Calu3 (cell line): ENCODE measurements at regions not wholly inside any gene's neighbourhood (a gene's known extent, or its start where the extent isn't known, plus 50 kb on each side); places are given as distances from the start of the nearest gene placed in this dataset.

Experiments used
- BruUV-seq: library from RNA; stranded (reverse); fragments of 400-500 nt; replicated peaks from 2 replicates; lab custom pipeline; 2021; lab: Mats Ljungman, UMichigan
- CTCF ChIA-PET: fragments of 300-600 bp; sonication (Branson Sonifier 250); formaldehyde crosslinking; loops from one replicate; lab custom pipeline; 2022; ENCODE audit warnings: antibody characterized with exemption; lab: Charles Lee
- DNase-seq: peaks from one replicate; pipeline ENCODE4 v3.0.0; 2022
- H3K27ac Mint-ChIP-seq: one replicate; pipeline ENCODE4 v1.8.0; 2022; ENCODE audit warnings: mixed read lengths; ENCODE audit not compliant: unreplicated experiment
- H3K27me3 Mint-ChIP-seq: one replicate; pipeline ENCODE4 v1.8.0; 2022; ENCODE audit warnings: mixed read lengths; ENCODE audit not compliant: unreplicated experiment
- H3K36me3 Mint-ChIP-seq: one replicate; pipeline ENCODE4 v1.8.0; 2022; ENCODE audit warnings: mild to moderate bottlenecking, moderate library complexity, mixed read lengths; ENCODE audit not compliant: insufficient read depth, unreplicated experiment
- H3K4me1 Mint-ChIP-seq: one replicate; pipeline ENCODE4 v1.8.0; 2022; ENCODE audit warnings: mild to moderate bottlenecking, low read depth, mixed read lengths; ENCODE audit not compliant: unreplicated experiment
- H3K4me3 Mint-ChIP-seq: one replicate; pipeline ENCODE4 v1.8.0; 2022; ENCODE audit warnings: mild to moderate bottlenecking, low read depth, moderate library complexity, mixed read lengths; ENCODE audit not compliant: unreplicated experiment
- H3K9me3 Mint-ChIP-seq: one replicate; pipeline ENCODE4 v1.8.0; 2022; ENCODE audit warnings: low read depth, mixed read lengths; ENCODE audit not compliant: unreplicated experiment
- intact Hi-C: fragments of 100-400 bp; cut with micrococcal nuclease; formaldehyde crosslinking; loops from one replicate; pipeline ENCODE4 v1.10.0; 2022; ENCODE audit not compliant: unreplicated experiment
- TF ChIP-seq, protein P1 (sequence below): fragments of 200-600 bp; IDR thresholded peaks from one replicate; pipeline ENCODE4 v1.8.0; 2022; ENCODE audit warnings: antibody characterized with exemption; ENCODE audit not compliant: unreplicated experiment

GRCh38 chr7:31411416-31411815 is 70.9 kb upstream of the NEUROD6 start:
- Mint-ChIP-seq H3K27ac (no peak overlapping the region), H3K36me3 (peaks cover 4% of the 10 kb centered on the region), H3K4me3 (no peak overlapping the region), H3K4me1 (peaks cover 28% of the 10 kb centered on the region), H3K27me3 (no peaks in the 10 kb centered on the region), H3K9me3 (no peaks in the 10 kb centered on the region)
- CTCF ChIA-PET: no interaction called here
- TF ChIP-seq, protein P1, sequence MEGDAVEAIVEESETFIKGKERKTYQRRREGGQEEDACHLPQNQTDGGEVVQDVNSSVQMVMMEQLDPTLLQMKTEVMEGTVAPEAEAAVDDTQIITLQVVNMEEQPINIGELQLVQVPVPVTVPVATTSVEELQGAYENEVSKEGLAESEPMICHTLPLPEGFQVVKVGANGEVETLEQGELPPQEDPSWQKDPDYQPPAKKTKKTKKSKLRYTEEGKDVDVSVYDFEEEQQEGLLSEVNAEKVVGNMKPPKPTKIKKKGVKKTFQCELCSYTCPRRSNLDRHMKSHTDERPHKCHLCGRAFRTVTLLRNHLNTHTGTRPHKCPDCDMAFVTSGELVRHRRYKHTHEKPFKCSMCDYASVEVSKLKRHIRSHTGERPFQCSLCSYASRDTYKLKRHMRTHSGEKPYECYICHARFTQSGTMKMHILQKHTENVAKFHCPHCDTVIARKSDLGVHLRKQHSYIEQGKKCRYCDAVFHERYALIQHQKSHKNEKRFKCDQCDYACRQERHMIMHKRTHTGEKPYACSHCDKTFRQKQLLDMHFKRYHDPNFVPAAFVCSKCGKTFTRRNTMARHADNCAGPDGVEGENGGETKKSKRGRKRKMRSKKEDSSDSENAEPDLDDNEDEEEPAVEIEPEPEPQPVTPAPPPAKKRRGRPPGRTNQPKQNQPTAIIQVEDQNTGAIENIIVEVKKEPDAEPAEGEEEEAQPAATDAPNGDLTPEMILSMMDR: no peak
- DNase-seq: no peak
- intact Hi-C loops: no loop called here
- BruUV-seq: no TSS peak

DNA sequence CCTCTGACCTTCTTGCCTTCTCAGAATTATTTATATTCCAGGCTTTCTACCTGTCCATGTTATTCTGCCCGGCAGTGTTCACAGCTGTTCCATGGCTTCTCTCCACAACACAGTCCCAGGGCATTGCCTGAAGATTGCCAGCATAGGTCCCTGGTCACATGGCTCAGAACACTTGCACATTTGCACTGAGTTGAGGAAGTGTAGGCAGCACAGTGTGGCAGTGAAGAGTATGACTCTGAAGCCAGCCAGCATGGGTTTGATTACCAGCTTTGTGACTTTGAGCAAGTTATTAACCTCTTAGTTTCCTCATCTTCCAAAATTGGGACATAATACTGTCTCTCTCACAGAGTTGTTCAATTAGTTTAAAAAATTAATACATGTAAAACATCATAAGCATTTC is 73.2 kb upstream of the NEUROD6 start:
- peaks cover 17% of the 10 kb centered on the region for H3K4me1 Mint-ChIP-seq
- H3K4me3 Mint-ChIP-seq: no peak overlapping the region
- H3K27me3 Mint-ChIP-seq: no peaks in the 10 kb centered on the region
- DNase-seq: no peak
- H3K36me3 Mint-ChIP-seq: peaks cover 4% of the 10 kb centered on the region
- CTCF ChIA-PET: no interaction called here
- no peak overlapping the region for H3K27ac Mint-ChIP-seq
- H3K9me3 Mint-ChIP-seq: no peaks in the 10 kb centered on the region
- intact Hi-C loops: no loop called here
- TF ChIP-seq, protein P1: no peak
- no TSS peak for BruUV-seq

GRCh38 chr7:31416381-31416870 is 75.9 kb upstream of the NEUROD6 start:
- CTCF ChIA-PET: no interaction called here
- no TSS peak for BruUV-seq
- H3K9me3 Mint-ChIP-seq: no peaks in the 10 kb centered on the region
- DNase-seq: no peak
- TF ChIP-seq, protein P1: no peak
- H3K27me3 Mint-ChIP-seq: no peaks in the 10 kb centered on the region
- H3K4me1 Mint-ChIP-seq: no peaks in the 10 kb centered on the region
- intact Hi-C loops: no loop called here
- H3K27ac Mint-ChIP-seq: no peak overlapping the region
- H3K4me3 Mint-ChIP-seq: no peak overlapping the region
- no peaks in the 10 kb centered on the region for H3K36me3 Mint-ChIP-seq

- TF ChIP-seq, protein P1: no peak
- no peak overlapping the region for H3K4me3 Mint-ChIP-seq
- H3K27me3 Mint-ChIP-seq: no peaks in the 10 kb centered on the region
- no peak for DNase-seq
- intact Hi-C loops: no loop called here
- H3K27ac Mint-ChIP-seq: no peak overlapping the region
- H3K9me3 Mint-ChIP-seq: no peaks in the 10 kb centered on the region
- H3K4me1 Mint-ChIP-seq: no peaks in the 10 kb centered on the region
- no peaks in the 10 kb centered on the region for H3K36me3 Mint-ChIP-seq
- no TSS peak for BruUV-seq
- CTCF ChIA-PET: interaction anchor here (1.7 to 2.3 kb wide), 2 partner anchors 10 to 25 kb away, joined by 6 to 10 read pairs; no protein-coding TSS in a partner anchor
Measured at GRCh38 chr7:31418928-31419327, 78.4 kb upstream of the NEUROD6 start.
